Stimulated activated CD4-positive, alpha-beta T cell treated with anti-CD3 and anti-CD28 coated beads, Interleukin-4, amount 100 ng/mL, for 1 hour (primary cell): ENCODE measurements at regions not wholly inside any gene's neighbourhood (a gene's known extent, or its start where the extent isn't known, plus 50 kb on each side); places are given as distances from the start of the nearest gene placed in this dataset.
"Not testable (repeated sequence)": the region's sequence is repeated elsewhere in the genome, so short reads cannot be mapped to it uniquely, and the experiment has no call there.

Experiments
- DNase-seq: peaks from one replicate; pipeline ENCODE4 v3.0.0-alpha.2; 2020

DNA sequence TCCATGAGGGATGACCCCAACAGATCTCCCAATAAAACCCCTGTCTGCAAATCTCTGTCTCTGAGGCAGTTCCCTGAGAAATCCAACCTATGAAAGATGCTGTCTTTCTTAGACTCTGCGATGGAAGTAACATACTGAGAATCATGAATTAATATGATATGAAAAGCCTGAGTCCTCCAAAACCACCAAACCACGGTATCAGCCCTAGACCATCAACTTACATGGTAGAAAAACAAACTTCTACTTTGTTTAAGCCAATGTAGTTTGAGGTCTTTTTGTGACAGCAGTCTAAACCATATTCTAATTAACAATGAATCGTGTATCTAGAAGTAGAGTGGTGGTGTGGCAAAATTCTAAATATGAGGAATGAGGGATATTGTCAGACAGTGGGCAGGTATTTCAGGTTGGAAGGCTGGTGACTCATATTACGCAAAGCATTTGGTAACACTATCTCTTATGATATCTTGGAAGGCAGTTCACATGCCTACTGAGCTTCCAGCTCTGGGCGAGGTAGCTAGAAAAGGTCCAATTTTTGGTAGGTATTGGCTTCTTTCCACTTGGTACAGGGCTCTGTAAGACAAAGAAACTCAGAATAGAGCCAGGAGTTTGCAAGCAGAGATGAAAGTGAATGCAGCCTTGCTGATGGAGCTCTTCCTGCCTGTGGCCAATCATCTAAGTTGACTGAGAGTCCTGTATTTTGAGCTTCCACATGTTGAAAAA is 215.8 kb downstream of the ZFP36L2 start:
- DNase-seq, result no peak

DNA sequence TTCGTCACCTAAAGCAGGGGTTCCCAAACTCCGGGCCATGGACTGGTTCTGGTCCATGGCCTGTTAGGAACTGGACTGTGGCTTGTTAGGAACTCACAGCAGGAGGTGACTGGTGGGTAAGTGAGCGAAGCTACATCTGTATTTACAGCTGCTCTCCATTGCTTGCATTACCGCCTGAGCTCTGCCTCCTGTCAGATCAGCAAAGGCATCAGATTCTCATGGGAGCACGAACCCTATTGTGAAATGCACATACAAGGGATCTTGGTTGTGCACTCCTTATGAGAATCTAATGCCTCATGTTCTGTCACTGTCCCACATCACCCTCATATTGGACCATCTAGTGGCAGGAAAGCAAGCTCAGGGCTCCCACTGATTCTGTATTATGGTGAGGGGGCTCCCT is 217.0 kb downstream of the ZFP36L2 start:
- no peak for DNase-seq

DNA sequence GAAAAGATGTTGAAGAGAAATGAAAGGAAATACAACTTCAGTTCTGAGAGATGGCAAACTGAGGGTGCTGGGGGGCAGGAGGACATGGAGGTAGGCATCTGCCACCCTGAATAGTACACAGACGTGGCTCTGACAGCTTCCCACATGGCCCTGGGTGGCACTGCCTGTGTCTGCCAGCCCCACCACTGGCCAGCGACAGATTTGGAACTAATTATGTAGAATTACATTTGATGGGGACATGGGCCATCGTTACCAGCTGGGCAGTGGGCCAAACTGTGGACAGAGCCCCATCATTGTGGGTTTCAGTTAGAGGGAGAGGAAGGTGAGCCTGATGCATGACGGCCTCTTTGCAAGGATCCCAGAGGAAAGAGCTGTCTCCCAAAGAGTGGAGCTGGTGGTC is 216.0 kb upstream of the HAAO start:
- no peak for DNase-seq

DNA sequence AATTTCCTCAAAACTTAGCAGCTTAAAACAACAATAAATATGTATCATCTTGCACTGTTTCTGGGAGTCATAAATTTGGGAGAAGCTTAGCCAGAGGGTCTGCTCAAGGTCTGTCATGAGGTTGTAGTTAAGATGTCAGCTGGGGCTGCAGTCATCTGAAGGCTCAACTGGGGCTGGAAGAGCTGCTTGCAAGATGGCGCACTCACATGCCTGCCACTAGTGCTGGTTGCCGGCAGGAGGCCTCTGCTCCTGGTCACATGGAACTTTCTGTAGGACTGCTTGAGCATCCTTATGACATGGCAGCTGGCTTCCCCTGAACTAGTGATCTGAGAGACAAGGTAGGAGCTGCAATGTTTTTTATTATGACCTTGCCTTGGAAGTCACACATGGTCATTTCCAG is 215.5 kb upstream of the HAAO start:
- no peak for DNase-seq

DNA sequence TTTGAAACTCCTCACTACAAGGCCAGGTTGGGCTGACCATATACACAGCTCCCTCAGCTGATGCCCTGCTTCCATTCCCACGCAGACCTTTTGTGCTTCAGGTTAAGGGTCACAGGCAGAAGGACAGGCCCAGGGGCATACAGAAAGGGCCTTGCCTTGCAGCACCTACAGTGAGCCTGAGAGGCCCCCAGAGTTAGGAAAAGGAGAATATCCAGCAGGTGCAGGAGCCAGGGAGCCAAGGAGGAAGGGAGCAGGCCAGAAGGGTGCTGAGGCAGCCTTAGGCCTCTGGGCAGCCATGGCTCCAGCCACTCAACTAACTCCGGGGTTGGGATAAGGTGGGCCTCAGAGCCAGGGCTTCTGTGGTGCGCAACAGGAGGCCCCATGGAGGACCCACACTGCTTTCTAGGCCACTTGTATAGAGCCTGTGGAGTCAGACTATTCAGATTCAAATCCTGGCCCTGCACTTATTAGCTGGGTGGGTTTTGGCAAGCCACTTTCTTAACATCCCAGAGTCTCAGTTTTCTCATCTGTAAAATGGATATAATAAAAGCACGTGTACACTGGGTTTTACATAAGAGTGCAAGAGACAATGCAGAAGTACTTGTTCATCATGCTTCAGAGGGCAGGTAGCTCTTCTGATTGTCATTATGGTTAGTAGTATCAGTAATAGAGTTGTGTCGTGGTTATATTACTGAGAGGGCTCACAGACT is 214.6 kb upstream of the HAAO start:
- DNase-seq, result no peak

DNA sequence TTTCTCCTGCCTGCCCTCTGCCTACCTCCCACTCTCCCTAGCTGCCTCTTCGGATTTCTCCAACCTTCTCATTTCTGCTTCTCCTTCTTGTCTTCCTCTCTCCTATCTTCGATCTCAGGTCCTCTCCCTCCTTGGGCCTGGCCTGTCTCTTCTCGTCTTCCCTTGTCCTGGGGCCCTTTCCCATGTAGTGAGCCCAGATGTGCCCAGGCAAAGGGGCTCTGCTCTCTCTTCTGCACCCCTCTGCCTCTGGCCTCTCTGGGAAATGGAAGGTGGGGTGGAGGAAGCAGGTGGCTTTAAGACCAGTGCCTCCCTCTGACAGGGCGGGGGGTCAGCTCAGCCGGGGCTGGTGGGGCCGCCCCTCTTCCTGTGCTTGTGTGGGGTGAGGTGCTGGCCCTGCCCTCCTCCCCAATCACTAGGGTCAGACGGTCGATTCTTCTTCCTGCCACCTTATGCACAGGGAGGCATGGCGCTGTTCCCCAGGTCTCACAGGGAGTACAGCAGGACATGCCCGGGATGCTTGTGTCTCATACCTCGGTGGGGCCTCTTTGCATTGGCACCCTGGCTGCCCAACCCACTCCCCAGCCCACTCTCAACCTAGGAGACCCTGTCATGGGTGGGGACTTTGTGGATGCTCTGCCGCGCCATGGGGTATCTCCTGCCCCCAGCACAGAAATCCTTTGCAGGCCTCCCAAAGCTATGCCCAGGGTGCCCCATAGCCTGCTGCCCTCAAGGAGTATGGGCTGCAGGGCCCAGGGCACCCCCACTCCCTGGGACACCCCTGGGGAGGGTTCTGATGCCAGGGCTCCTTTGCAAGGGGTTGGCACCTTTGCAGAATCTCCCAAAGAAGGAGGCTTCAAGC is 213.8 kb upstream of the HAAO start:
- DNase-seq, result no peak

DNA sequence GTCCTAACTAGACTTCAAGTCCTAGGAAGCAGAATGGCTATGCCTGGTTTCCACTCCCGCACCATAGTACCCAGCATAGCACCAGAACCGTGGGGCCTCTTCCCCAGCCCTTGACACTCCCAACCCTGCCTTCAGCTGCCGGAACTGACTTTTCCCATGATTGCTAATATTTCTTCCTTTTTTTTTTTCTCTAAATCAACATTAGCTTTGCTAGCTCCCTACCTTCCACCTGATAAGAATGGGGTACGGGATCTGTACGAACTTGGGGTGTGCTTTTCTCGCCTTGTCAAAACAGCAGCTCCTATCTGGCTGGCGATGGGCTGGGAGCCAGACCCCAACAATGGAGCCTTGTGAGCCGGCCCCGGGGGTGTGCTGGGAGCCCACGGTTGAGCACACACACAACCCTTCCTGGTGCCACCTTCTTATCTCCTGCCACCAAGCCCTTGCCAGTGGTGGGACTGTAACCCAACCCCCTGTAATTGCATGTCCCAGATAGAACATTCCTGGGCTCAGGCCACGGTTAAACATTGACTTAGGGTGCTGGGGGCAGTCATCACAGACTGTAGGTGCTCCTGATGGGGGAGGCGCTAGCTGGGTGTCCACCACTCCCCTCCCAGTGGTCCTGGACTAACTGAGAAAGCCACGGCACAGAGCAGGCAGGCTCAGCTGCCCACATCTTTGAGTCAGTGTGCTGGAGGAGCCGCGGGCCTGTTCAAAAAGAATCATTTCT is 213.0 kb upstream of the HAAO start:
- DNase-seq, result no peak

DNA sequence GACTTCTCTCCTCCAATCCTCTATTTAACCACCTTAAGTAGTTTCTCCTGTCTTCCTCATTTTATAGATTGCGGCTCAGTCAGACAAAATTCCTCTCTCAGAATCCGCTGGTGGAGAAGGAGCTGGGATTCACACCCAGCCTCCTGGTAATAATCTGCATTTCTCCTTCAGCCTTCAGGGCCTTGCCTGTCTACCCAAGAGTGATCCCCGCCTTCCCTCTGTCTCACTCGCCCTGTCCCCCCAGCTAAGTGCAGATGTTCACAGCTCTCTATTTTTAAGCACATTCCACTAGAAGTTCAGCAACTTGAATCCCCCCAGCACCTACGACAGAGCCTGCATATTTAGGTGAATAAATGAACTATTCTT is 212.5 kb upstream of the HAAO start:
- no peak for DNase-seq

DNA sequence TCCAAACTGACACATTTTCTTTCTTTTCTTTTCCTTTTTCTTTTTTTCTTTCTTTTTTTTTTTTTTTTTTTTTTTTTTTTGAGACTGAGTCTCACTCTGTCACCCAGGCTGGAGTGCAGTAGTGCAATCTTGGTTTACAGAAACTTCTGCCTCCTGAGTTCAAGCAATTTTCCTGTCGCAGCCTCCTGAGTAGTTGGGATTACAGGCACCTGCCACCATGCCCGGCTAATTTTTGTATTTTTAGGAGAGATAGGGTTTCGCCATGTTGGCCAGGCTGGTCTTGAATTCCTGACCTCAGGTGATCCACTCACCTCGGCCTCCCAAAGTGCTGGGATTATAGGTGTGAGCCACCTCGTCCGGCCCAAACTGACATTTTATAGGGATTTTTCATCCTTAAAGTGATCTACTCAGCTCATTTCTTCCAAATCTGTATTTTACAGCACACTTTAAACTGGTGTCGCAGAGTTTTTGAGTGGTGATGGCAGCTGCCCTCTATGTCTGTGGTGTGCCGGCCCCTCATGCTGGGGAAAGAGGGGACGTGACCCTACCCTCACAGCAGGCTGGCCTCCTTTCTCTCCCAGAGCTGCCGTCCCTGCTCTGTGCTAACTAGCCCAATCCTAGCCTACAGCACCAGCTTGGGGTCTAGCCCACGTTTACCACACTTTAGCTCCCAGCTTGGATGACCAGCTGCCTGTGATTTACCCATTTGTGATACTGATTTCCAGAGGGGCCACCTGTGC is 211.9 kb upstream of the HAAO start:
- not testable (repeated sequence) for DNase-seq

DNA sequence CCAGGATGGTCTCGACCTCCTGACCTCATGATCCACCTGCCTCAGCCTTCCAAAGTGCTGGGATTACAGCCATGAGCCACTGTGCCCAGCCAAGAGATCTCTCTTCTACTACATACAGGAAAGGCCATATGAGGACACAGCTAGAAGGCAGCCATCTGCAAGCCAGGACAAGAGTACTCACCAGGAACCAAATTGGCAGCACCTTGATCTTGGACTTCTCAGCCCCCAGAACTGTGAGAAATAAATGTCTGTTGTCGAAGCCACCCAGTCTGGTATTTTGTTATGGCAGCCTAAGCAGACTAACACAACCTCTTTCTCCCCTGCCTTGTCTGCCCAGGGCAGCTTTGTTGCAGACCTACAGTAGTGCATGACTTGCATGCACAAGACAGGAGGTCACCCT is 211.3 kb upstream of the HAAO start:
- no peak for DNase-seq

DNA sequence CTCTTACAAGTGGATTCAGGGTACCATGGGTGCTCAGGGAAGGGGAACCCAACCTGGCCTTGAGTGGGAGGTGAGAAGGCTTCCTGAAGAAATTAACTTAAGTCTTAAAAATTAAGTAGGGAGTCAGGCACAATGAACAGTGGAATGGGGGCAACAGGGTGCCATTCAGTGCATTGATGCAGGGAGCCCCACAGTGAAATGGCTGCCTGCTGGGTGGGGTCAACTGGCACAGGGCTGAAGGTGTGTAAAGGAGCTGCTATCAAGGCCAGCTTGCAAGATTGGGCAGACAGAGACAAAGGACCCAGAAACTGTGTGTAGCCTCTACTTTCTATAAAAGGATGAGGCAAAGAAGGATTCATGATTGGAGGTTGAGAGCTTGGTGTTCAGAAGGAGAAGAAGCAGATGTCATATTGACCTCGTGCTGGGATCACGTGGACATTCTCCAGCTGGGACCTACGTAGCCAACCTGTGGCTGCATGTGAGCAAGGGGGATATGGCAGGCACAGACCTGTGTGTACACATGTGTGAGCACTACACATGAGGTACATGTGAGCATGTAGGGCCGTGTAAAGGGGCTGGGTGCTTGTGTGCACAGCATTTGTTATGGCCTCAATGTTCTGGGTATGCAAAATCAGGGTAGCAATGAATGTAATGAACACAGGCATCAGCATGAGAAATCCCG is 209.5 kb upstream of the HAAO start:
- DNase-seq, result no peak

DNA sequence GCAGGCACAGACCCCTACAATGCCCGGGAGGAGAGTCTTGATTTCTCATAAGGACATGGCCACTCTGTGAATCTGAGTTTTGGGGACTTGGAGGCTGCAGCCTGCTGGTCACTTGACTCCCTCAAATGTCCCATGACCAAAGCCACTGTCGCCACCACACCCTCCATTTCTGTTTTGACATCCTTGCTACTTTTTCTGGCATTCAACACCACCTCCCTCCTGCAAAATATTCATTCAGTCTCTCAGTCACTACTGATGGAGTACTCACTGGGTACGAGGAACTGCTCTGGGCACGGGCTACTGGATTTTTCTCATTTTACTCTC is 208.6 kb upstream of the HAAO start:
- no peak for DNase-seq

DNA sequence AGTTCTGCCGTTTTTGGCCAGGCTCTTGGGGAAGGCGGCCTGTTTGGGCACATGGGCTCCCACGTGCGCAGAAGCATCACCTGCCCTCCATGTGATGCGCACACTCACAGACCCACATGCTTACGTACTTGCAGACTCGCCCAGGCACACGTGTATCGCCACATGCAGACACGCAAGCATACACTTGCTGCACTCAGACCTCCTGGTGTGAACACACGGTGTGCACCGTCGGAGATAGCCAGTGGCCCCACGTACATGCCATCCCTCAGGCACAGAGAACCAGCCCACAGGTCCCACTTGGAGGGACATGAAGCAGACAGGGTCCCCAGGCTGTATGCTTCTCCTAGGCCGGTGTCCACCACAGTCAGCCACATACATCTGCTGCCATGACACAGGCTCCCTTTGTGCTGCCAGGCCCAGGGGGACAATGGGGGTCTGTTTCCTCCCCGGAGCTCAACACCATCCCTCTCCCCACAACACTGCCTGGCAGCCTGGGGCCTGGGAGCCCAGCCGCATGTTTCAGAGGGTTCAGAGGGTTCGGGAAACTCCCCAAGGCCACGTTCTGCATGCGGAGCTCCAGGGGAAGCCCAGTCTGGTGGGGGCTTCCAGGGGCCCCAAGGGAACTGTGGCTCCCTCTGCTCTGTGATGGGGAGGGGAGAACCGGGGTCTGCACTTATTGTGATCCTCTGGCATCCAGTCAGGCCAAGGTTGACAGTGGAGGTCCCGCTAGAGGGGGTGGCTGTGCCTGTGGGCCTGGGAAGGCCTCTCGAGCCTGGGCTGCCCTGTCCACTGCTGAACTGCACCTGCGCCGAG is 208.1 kb upstream of the HAAO start:
- no peak for DNase-seq

DNA sequence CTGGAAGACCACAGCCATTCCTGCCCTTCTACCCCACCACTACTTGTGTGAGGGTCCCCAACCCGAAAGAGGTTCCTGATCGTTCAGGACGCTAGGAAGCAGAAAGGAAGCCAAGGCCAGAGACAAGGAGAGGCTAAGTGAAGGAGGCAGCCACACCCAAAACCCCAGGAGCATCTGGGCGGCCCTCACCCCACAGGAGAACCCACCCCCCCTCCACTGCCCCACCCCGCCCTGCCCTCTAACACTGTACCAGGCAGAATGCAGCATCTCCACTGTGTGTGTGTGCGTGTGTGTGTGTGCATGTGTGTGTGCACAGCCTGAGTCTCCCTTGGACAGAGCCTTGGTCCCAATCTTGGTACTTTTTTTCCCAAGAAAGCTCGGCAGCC is 207.5 kb upstream of the HAAO start:
- no peak for DNase-seq

DNA sequence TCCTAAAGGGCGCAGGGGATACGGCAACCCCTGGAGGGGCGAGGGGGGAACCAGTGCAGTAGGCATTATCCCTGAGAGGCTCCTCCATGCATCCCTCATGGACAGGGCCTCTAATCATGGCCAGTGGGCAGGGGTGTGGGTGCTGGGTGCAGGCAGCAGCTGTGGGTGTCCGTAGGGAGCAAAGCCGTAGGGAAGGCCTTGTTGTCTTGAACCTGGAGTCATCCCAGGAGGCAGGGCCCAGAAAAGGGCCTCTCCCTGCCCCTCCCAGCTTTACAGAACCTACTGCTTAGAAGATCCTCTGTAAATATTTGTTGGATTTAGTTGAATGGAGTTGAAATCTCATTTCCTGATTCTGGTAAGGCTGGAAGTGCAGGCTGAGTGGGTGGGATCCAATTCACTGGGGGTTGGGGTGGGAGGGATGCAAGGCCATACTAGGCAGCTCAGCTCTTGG is 207.0 kb upstream of the HAAO start:
- no peak for DNase-seq

DNA sequence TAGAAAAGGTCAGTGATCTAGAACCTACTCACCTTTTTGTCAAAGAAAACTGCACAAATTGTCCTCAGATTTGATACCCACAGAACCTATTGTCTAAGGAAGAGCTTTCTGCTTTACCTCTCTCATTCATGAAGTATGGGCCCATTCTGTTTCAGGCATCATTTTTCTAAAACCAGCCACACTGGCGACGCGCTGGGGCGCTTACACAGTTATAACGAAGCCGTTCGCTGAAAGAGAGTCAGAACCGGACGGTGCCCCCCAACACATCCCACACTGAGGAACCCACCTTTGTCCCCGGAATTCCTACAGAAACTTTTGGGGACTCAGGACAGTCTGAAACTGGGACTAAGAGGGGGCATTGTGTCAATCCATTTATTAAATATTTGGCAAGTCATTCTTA is 206.3 kb upstream of the HAAO start:
- DNase-seq, result no peak

DNA sequence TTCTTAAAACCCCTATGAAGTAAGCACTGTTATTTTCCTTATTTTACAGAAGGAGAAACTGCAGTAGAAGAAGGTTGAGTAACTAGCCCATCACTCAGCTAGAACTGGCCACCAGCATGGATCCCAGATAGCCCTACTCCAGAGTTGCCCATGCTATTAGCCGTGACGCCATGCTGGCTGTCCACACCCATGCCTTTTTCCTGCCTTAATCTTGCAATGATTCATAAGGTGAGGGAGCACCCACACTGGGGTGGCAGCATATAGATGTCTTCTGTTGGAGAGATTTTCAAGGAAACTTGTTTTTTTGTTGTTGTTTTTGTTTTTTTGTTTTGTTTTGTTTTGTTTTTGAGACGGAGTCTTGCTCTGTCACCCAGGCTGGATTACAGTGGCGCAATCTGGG is 204.1 kb upstream of the HAAO start:
- no peak for DNase-seq

DNA sequence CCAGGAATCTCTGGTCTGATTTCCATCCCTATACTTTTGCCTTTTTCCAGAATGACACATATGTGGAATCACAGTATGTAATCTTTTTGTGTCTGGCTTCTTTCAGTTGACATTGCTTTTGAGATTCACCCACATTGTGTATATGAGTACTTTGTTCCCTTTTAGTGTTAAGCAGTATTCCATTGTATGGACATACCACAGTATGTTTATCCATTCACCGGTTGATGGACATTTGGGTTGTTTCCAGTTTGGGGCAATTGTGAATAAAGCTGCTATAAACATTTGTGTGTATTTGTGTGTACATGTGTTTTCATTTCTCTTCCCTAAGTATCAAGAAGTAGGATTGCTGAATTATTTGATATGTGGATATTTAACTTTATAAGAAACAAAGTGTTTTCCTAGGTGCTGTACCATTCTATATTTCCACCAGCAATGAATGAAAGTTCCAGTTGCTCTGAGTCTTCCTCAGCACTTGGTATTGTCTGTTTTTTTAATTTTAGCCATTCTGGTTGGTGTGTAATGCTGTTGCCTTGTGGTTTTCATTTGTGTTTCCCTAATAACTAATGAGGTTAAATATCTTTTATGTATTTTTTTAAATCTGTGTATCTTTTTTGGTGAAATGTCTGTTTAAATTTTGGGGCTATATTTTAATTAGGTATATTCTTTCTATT is 203.5 kb upstream of the HAAO start:
- no peak for DNase-seq

DNA sequence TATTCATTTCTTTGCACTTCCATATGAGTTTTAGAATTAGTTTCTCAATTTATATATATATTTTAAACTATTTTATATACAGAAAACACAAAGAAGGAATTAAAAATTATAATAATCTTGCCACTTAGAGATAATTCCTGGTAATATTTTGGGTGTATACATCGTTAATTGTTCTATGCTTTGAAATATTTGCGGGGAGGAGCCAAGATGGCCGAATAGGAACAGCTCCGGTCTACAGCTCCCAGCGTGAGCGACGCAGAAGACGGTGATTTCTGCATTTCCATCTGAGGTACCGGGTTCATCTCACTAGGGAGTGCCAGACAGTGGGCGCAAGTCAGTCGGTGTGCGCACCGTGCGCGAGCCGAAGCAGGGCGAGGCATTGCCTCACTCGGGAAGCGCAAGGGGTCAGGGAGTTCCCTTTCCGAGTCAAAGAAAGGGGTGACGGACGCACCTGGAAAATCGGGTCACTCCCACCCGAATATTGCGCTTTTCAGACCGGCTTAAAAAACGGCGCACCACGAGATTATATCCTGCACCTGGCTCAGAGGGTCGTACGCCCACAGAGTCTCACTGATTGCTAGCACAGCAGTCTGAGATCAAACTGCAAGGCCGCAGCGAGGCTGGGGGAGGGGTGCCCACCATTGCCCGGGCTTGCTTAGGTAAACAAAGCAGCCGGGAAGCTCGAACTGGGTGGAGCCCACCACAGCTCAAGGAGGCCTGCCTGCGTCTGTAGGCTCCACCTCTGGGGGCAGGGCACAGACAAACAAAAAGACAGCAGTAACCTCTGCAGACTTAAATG is 197.1 kb upstream of the HAAO start:
- DNase-seq, result not testable (repeated sequence)

DNA sequence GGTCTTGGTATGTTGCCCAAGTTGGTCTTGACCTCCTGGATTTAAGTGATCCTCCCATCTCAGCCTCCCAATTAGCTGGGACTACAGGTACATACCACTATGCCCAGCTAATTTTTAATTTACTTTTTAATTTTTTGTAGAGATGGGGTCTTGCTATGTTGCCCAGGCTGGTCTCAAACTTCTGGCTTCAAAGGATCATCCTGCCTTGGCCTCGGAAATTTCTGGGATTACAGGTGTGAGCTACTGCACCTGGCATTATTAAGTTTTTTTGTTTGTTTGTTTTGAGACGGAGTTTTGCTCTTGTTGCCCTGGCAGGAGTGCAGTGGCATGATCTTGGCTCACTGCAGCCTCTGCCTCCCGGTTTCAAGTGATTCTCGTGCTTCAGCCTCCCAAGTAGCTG is 195.7 kb upstream of the HAAO start:
- not testable (repeated sequence) for DNase-seq
